NT2/D1 (cell line): ENCODE measurements at regions not wholly inside any gene's neighbourhood (a gene's known extent, or its start where the extent isn't known, plus 50 kb on each side); places are given as distances from the start of the nearest gene placed in this dataset.

ENCODE experiments used
- DNase-seq: peaks from one replicate; pipeline ENCODE4 v3.0.0-alpha.2; 2011; ENCODE audit warnings: low read depth, low spot score
- H3K27me3 ChIP-seq: 2 replicates; pipeline ENCODE4 v1.6.0; 2011; ENCODE audit warnings: mild to moderate bottlenecking; ENCODE audit not compliant: insufficient read length, insufficient read depth
- H3K36me3 ChIP-seq: 2 replicates; pipeline ENCODE4 v1.6.1; 2011; ENCODE audit warnings: mild to moderate bottlenecking, low read length, mixed read lengths; ENCODE audit not compliant: insufficient read depth, insufficient read length
- H3K4me1 ChIP-seq: 2 replicates; pipeline ENCODE4 v1.5.1; 2011; ENCODE audit not compliant: insufficient read depth, insufficient read length
- H3K4me3 ChIP-seq: 2 replicates; pipeline ENCODE4 v1.5.1; 2011; ENCODE audit warnings: low read depth; ENCODE audit not compliant: insufficient read length
- H3K9ac ChIP-seq: 2 replicates; pipeline ENCODE4 v1.6.0; 2011; ENCODE audit warnings: low read depth; ENCODE audit not compliant: insufficient read length
- H3K9me3 ChIP-seq: 2 replicates; pipeline ENCODE4 v1.5.1; 2011; ENCODE audit warnings: mild to moderate bottlenecking, low read length; ENCODE audit not compliant: insufficient read depth
- SUZ12 ChIP-seq: IDR thresholded peaks from 2 replicates; pipeline ENCODE4 v1.6.1; 2011; ENCODE audit not compliant: insufficient read length, insufficient read depth; ENCODE audit errors: extremely low read depth
- YY1 ChIP-seq: IDR thresholded peaks from 2 replicates; pipeline ENCODE4 v1.6.1; 2011; ENCODE audit not compliant: insufficient read length, insufficient read depth
- ZNF274 ChIP-seq: IDR thresholded peaks from 2 replicates; pipeline ENCODE4 v1.6.1; 2011; ENCODE audit warnings: mild to moderate bottlenecking, low read depth, low read length

DNA sequence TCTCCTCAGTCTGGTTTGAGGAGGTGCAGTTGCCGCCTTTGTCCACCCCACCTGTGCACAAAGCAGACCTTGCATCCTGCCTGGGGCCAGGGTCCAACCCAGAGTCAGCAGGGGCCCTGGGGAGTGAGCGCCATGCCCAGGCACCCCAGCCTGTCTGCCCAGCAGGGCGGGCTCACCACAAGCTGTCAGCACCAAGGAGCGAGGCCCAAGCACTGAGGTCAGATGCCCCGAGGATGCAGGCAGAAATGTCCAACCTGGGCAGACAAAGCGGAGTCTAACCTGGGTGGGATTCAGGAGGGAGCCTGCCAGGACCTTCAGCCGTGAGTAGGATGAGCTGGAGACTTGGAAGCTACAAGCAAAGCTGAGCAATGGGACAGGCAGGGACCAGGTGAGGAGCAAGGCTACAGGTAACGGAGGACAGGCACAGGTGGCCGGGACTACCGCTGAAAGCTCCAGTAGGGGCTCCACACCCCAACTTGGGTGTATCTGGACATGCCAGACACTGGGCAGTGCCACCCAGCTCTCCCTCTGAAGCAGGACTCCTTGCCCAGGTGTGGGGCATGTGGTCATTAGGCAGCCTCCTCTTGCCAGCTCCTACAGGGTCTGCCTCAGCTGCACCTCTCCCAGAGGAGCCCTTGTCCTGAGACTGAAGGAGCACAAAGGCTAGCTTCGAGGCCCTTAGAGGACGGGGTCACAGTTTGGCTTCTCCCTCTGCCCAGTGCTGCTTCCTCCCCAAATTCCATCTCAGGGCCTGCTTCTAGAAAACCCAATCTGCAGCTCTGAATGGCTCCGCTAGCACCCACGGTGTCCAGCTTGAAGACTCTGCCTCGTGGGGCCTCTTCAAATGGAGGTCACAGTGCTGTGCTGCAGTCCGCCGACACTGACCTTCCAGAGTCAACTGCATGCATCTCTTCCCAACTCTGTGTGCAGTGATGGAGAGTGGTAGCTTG is 210.6 kb upstream of the CDYL start:
- Histone ChIP-seq H3K4me3 (no peak overlapping the region), H3K9ac (no peak overlapping the region), H3K36me3 (no peaks in the 10 kb centered on the region), H3K27me3 (no peaks in the 10 kb centered on the region), H3K9me3 (0 out of 2 replicates have a peak, but pooled peaks cover 2% of the 10 kb centered on the region), H3K4me1 (peaks cover 2% of the 10 kb centered on the region)
- TF ChIP-seq YY1 (no peak), SUZ12 (no peak), ZNF274 (no peak)
- no peak for DNase-seq

GRCh38 chr6:4564801-4565271 is 211.4 kb upstream of the CDYL start:
- no peak for DNase-seq
- Histone ChIP-seq H3K9ac (no peak overlapping the region), H3K36me3 (no peaks in the 10 kb centered on the region), H3K4me3 (no peak overlapping the region), H3K4me1 (peaks cover 2% of the 10 kb centered on the region), H3K9me3 (no peaks in the 10 kb centered on the region), H3K27me3 (no peaks in the 10 kb centered on the region)
- TF ChIP-seq YY1 (no peak), ZNF274 (no peak), SUZ12 (no peak)

- H3K9me3 ChIP-seq = no peaks in the 10 kb centered on the region
- no peak for TF ChIP-seq YY1
- no peak for TF ChIP-seq ZNF274
- TF ChIP-seq SUZ12 = no peak
- H3K9ac ChIP-seq = no peak overlapping the region
- DNase-seq = no peak
- no peak overlapping the region for H3K4me3 ChIP-seq
- no peaks in the 10 kb centered on the region for H3K36me3 ChIP-seq
- H3K4me1 ChIP-seq = peaks cover 2% of the 10 kb centered on the region
- H3K27me3 ChIP-seq = no peaks in the 10 kb centered on the region
Observed at GRCh38 chr6:4563877-4564276, 212.3 kb upstream of the CDYL start.

DNA sequence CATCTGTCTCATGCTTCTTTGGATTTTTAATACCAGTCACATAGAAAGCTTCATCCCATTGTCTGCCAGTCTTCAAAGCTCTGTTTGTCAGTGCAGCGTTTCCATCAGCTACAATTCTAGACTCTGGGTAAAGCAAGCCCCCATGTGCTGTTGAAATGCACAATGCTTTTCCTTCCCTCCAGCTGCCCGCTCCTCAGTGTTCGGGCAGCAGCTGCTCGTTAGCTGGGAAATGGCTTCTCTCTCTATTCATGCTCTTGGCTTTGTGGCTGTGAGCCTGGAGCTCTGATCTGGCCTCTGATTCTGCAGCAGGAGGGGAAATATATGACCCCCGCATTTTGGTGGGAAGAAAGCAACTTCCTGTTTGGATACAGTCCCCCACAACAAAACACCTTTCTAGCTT is 213.0 kb upstream of the CDYL start:
- TF ChIP-seq YY1 (no peak), SUZ12 (no peak), ZNF274 (no peak)
- no peak for DNase-seq
- no peaks in the 10 kb centered on the region for H3K27me3 ChIP-seq

GRCh38 chr6:4561773-4562400 is 214.3 kb upstream of the CDYL start:
- no peaks in the 10 kb centered on the region for H3K36me3 ChIP-seq
- H3K4me1 ChIP-seq = peaks cover 2% of the 10 kb centered on the region
- TF ChIP-seq SUZ12 (no peak), ZNF274 (no peak), YY1 (no peak)
- H3K27me3 ChIP-seq = no peaks in the 10 kb centered on the region
- H3K9ac ChIP-seq = no peak overlapping the region
- DNase-seq = no peak
- H3K4me3 ChIP-seq = no peak overlapping the region
- H3K9me3 ChIP-seq = no peaks in the 10 kb centered on the region

More for the DNA sequence above, 213.0 kb upstream of the CDYL start:
- Histone ChIP-seq H3K4me1 (peaks cover 2% of the 10 kb centered on the region), H3K4me3 (no peak overlapping the region), H3K9me3 (no peaks in the 10 kb centered on the region), H3K36me3 (no peaks in the 10 kb centered on the region), H3K9ac (no peak overlapping the region)

GRCh38 chr6:4561078-4561435 is 215.1 kb upstream of the CDYL start:
- H3K27me3 ChIP-seq = no peaks in the 10 kb centered on the region
- no peak overlapping the region for H3K9ac ChIP-seq

More at GRCh38 chr6:4561078-4561435, 215.1 kb upstream of the CDYL start:
- Histone ChIP-seq H3K4me1 (peaks cover 2% of the 10 kb centered on the region), H3K36me3 (no peaks in the 10 kb centered on the region), H3K4me3 (no peak overlapping the region), H3K9me3 (no peaks in the 10 kb centered on the region)
- TF ChIP-seq SUZ12 = no peak
- TF ChIP-seq YY1 = no peak
- TF ChIP-seq ZNF274 = no peak
- DNase-seq = no peak
